CD14-positive monocyte (primary cell): ENCODE measurements at regions not wholly inside any gene's neighbourhood (a gene's known extent, or its start where the extent isn't known, plus 50 kb on each side); places are given as distances from the start of the nearest gene placed in this dataset.

Experiments used
- DNase-seq, 3 donors: peaks; one replicate each; pipeline ENCODE4 v3.0.0-alpha.2; 2011 to 2022
- H2AFZ ChIP-seq: 2 replicates; pipeline ENCODE4 v1.6.0; 2012; ENCODE audit warnings: mild to moderate bottlenecking, low read depth, low read length, inconsistent platforms; ENCODE audit not compliant: insufficient read depth, poor library complexity, severe bottlenecking
- H3K27ac ChIP-seq, 2 donors: 1 replicate in 1 of 2; 2 replicates in 1 of 2; pipeline ENCODE4 v1.5.1; 2012 to 2013; ENCODE audit warnings: low read length in 2 of 2, control low read depth in 1 of 2, inconsistent platforms in 1 of 2, low read depth in 1 of 2, mild to moderate bottlenecking in 1 of 2
- H3K27me3 ChIP-seq, 2 donors: one replicate each; pipeline versions ENCODE4 v1.6.0 to v1.6.1; 2011 to 2013; ENCODE audit warnings: low read length in 2 of 2; ENCODE audit not compliant: control insufficient read depth in 2 of 2, insufficient read depth in 2 of 2
- H3K36me3 ChIP-seq, 2 donors: replicated peaks in 1 of 2; 1 replicate in 1 of 2; 2 replicates in 1 of 2; pipeline versions ENCODE4 v1.5.1 to v1.6.1; 2012 to 2013; ENCODE audit warnings: low read length in 2 of 2, control low read depth in 1 of 2, inconsistent platforms in 1 of 2, mild to moderate bottlenecking in 1 of 2; ENCODE audit not compliant: insufficient read depth in 2 of 2, control insufficient read depth in 1 of 2
- H3K4me1 ChIP-seq, 2 donors: 1 replicate in 1 of 2; 2 replicates in 1 of 2; pipeline versions ENCODE4 v1.5.1 to v1.6.1; 2012 to 2013; ENCODE audit warnings: low read length in 2 of 2, control low read depth in 1 of 2, inconsistent platforms in 1 of 2, mild to moderate bottlenecking in 1 of 2, moderate library complexity in 1 of 2; ENCODE audit not compliant: insufficient read depth in 2 of 2, control insufficient read depth in 1 of 2
- H3K4me2 ChIP-seq: replicated peaks from 2 replicates; pipeline ENCODE3; 2012; ENCODE audit warnings: low read length, moderate library complexity, mild to moderate bottlenecking; ENCODE audit not compliant: poor library complexity, severe bottlenecking; ENCODE audit errors: extremely low read depth
- H3K4me3 ChIP-seq, 3 experiments: fragments of 200-600 bp in 1 of 3; sonication (generic) in 1 of 3; replicated peaks in 1 of 3; 1 replicate in 2 of 3; 2 replicates in 1 of 3; pipeline ENCODE4 v1.5.1; 2011 to 2013; ENCODE audit warnings: low read length in 3 of 3, mild to moderate bottlenecking in 3 of 3, control low read depth in 2 of 3, low read depth in 2 of 3, inconsistent platforms in 1 of 3, moderate library complexity in 1 of 3
- H3K79me2 ChIP-seq: 2 replicates; pipeline ENCODE4 v1.6.0; 2012; ENCODE audit warnings: mild to moderate bottlenecking, control low read depth, inconsistent platforms, low read length, moderate library complexity; ENCODE audit not compliant: insufficient read depth
- H3K9ac ChIP-seq: 2 replicates; pipeline ENCODE4 v1.6.0; 2017; ENCODE audit warnings: low read length, mild to moderate bottlenecking; ENCODE audit not compliant: insufficient read depth, poor library complexity, severe bottlenecking
- H3K9me3 ChIP-seq, 2 donors: replicated peaks in 1 of 2; 1 replicate in 1 of 2; 2 replicates in 1 of 2; pipeline versions ENCODE4 v1.5.1 to v1.6.1; 2012 to 2013; ENCODE audit warnings: low read length in 2 of 2, control low read depth in 1 of 2; ENCODE audit not compliant: control insufficient read depth in 1 of 2, insufficient read depth in 1 of 2
- H4K20me1 ChIP-seq: 2 replicates; pipeline ENCODE4 v1.6.0; 2012; ENCODE audit warnings: mild to moderate bottlenecking, low read length, control low read depth, moderate library complexity; ENCODE audit not compliant: insufficient read depth
- H3K27ac Mint-ChIP-seq, 7 donors: one replicate each; pipeline ENCODE4 v1.8.0; 2020; ENCODE audit warnings: mild to moderate bottlenecking in 7 of 7, mixed read lengths in 7 of 7, moderate library complexity in 6 of 7, inconsistent platforms in 2 of 7
- H3K27me3 Mint-ChIP-seq, 3 donors: one replicate each; pipeline ENCODE4 v1.8.0; 2021 to 2022; ENCODE audit warnings: low read depth in 3 of 3, mild to moderate bottlenecking in 3 of 3, mixed read lengths in 3 of 3, moderate library complexity in 3 of 3, inconsistent platforms in 1 of 3
- H3K36me3 Mint-ChIP-seq, 2 donors: one replicate each; pipeline ENCODE4 v1.8.0; 2020; ENCODE audit warnings: mixed read lengths in 2 of 2, inconsistent platforms in 1 of 2, mild to moderate bottlenecking in 1 of 2
- H3K4me1 Mint-ChIP-seq: one replicate; pipeline ENCODE4 v1.8.0; 2020; ENCODE audit warnings: mild to moderate bottlenecking, mixed read lengths
- H3K4me3 Mint-ChIP-seq, 2 donors: one replicate each; pipeline ENCODE4 v1.8.0; 2020; ENCODE audit warnings: mild to moderate bottlenecking in 2 of 2, mixed read lengths in 2 of 2, moderate library complexity in 1 of 2
- H3K9me3 Mint-ChIP-seq, 7 donors: one replicate each; pipeline ENCODE4 v1.8.0; 2020 to 2022; ENCODE audit warnings: mixed read lengths in 7 of 7, mild to moderate bottlenecking in 6 of 7, moderate library complexity in 6 of 7, inconsistent platforms in 2 of 7
- WGBS: methylation state at CpG from one replicate; pipeline ENCODE4 v1.1.5; 2013; ENCODE audit warnings: missing lambda C conversion rate; ENCODE audit not compliant: insufficient coverage; 5-methylcytosine and 5-hydroxymethylcytosine counted together
- intact Hi-C, 2 donors: fragments of 100-400 bp; cut with micrococcal nuclease; formaldehyde crosslinking; loops; one replicate each; pipeline versions ENCODE4 v1.15.0 to v1.15.1; 2023
- TF ChIP-seq, protein P1 (sequence below): fragments of 200-600 bp; IDR thresholded peaks from one replicate; pipeline ENCODE4 v1.8.0; 2022; ENCODE audit warnings: antibody characterized with exemption, mild to moderate bottlenecking

GRCh38 chr5:8576178-8576577 is 707.2 kb downstream of the MTRR start:
- Histone ChIP-seq H2AFZ (no peak overlapping the region), H3K9me3 (peaks cover 0 to 7% of the 10 kb centered on the region in 2 donors), H3K4me2 (no peak overlapping the region), H3K4me1 (no peaks in the 10 kb centered on the region), H3K36me3 (no peaks in the 10 kb centered on the region), H3K27ac (no peak overlapping the region), H4K20me1 (no peaks in the 10 kb centered on the region), H3K79me2 (no peaks in the 10 kb centered on the region), H3K9ac (no peak overlapping the region), H3K4me3 (no peak overlapping the region), H3K27me3 (no peaks in the 10 kb centered on the region)
- no peak overlapping the region for H3K4me3 Mint-ChIP-seq
- H3K4me1 Mint-ChIP-seq, result no peaks in the 10 kb centered on the region
- WGBS, result 93% methylated on average over 3 of the region's 10 CpGs
- H3K9me3 Mint-ChIP-seq, result peaks cover 0 to 9% (median 4%) of the 10 kb centered on the region in 7 donors
- no peak for DNase-seq
- H3K27ac Mint-ChIP-seq, result no peak overlapping the region
- no peaks in the 10 kb centered on the region for H3K36me3 Mint-ChIP-seq
- H3K27me3 Mint-ChIP-seq, result peaks cover 0 to 1% (median 0%) of the 10 kb centered on the region in 3 donors
- intact Hi-C loops, result no loop called here
- TF ChIP-seq, protein P1, sequence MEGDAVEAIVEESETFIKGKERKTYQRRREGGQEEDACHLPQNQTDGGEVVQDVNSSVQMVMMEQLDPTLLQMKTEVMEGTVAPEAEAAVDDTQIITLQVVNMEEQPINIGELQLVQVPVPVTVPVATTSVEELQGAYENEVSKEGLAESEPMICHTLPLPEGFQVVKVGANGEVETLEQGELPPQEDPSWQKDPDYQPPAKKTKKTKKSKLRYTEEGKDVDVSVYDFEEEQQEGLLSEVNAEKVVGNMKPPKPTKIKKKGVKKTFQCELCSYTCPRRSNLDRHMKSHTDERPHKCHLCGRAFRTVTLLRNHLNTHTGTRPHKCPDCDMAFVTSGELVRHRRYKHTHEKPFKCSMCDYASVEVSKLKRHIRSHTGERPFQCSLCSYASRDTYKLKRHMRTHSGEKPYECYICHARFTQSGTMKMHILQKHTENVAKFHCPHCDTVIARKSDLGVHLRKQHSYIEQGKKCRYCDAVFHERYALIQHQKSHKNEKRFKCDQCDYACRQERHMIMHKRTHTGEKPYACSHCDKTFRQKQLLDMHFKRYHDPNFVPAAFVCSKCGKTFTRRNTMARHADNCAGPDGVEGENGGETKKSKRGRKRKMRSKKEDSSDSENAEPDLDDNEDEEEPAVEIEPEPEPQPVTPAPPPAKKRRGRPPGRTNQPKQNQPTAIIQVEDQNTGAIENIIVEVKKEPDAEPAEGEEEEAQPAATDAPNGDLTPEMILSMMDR, result no peak

GRCh38 chr5:8577792-8578191 is 708.8 kb downstream of the MTRR start:
- no peak overlapping the region for H3K27ac ChIP-seq
- no CpG with 5 or more reads among the region's 3 CpGs for WGBS
- intact Hi-C loops, result no loop called here

More at GRCh38 chr5:8577792-8578191, 708.8 kb downstream of the MTRR start:
- no peak overlapping the region for H3K4me3 Mint-ChIP-seq
- H2AFZ ChIP-seq, result no peak overlapping the region
- no peak overlapping the region for H3K4me3 ChIP-seq
- H3K79me2 ChIP-seq, result no peaks in the 10 kb centered on the region
- DNase-seq, result no peak
- TF ChIP-seq, protein P1, result no peak
- no peaks in the 10 kb centered on the region for H4K20me1 ChIP-seq
- H3K4me1 Mint-ChIP-seq, result no peaks in the 10 kb centered on the region
- H3K36me3 ChIP-seq, result no peaks in the 10 kb centered on the region
- no peak overlapping the region for H3K27ac Mint-ChIP-seq
- H3K36me3 Mint-ChIP-seq, result no peaks in the 10 kb centered on the region
- H3K4me1 ChIP-seq, result no peaks in the 10 kb centered on the region
- no peak overlapping the region for H3K9ac ChIP-seq
- peaks cover 0 to 12% (median 4%) of the 10 kb centered on the region in 7 donors for H3K9me3 Mint-ChIP-seq
- H3K9me3 ChIP-seq, result peaks cover 0 to 7% of the 10 kb centered on the region in 2 donors
- no peaks in the 10 kb centered on the region for H3K27me3 ChIP-seq
- peaks cover 0 to 1% (median 0%) of the 10 kb centered on the region in 3 donors for H3K27me3 Mint-ChIP-seq
- no peak overlapping the region for H3K4me2 ChIP-seq
